WI38 (cell line): ENCODE measurements at regions not wholly inside any gene's neighbourhood (a gene's known extent, or its start where the extent isn't known, plus 50 kb on each side); places are given as distances from the start of the nearest gene placed in this dataset.
"Not testable (repeated sequence)": the region's sequence is repeated elsewhere in the genome, so short reads cannot be mapped to it uniquely, and the experiment has no call there.

Source experiments
- H3K4me3 ChIP-seq: 2 replicates; pipeline ENCODE4 v1.5.1; 2011; ENCODE audit warnings: low read depth, mild to moderate bottlenecking, control low read depth, low read length
- TF ChIP-seq, protein P1 (sequence below): IDR thresholded peaks from 2 replicates; pipeline ENCODE4 v1.5.1; 2012; ENCODE audit warnings: low read depth, mild to moderate bottlenecking, control low read depth, low read length

DNA sequence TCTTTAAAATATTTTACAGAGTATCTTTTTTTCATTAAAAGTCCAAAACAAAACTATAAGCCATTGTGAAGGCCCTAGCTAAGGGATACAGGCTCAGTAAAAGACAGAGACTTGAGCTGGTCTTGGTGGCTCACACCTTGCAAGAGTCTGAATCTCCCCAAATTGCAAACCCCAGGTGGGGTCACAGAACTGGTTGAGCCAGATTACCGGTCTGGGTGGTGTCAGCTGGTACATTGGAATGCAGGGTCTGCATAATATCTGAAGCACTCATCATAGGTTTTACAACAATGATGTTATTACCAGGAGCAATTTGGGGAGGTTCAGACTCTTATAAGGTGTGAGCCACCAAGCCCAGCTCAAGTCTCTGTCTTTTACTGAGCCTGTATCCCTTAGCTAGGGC, 201.2 kb upstream of the ARPP21 start:
- H3K4me3 ChIP-seq: no peak overlapping the region
- TF ChIP-seq, protein P1, sequence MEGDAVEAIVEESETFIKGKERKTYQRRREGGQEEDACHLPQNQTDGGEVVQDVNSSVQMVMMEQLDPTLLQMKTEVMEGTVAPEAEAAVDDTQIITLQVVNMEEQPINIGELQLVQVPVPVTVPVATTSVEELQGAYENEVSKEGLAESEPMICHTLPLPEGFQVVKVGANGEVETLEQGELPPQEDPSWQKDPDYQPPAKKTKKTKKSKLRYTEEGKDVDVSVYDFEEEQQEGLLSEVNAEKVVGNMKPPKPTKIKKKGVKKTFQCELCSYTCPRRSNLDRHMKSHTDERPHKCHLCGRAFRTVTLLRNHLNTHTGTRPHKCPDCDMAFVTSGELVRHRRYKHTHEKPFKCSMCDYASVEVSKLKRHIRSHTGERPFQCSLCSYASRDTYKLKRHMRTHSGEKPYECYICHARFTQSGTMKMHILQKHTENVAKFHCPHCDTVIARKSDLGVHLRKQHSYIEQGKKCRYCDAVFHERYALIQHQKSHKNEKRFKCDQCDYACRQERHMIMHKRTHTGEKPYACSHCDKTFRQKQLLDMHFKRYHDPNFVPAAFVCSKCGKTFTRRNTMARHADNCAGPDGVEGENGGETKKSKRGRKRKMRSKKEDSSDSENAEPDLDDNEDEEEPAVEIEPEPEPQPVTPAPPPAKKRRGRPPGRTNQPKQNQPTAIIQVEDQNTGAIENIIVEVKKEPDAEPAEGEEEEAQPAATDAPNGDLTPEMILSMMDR: no peak

DNA sequence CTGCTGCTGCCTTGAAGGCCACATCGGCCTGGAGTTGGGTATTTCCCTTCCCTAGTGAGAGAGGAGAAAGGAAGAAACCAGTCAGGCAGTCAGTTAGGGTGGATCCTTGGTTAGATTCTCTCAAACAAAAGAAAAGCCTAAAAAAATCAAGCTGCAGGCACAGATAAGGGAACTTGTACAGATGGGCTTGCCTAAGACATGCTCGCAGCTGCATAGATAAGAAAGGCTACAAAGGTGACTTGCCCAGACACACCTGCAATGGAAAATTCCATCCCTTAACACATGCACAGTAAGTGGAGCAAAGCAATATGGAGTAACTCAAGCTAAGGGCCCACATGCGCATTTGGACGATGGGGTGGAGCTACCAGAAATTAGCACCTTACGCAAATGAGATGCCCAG, 199.7 kb upstream of the ARPP21 start:
- no peak overlapping the region for H3K4me3 ChIP-seq
- TF ChIP-seq, protein P1: no peak

DNA sequence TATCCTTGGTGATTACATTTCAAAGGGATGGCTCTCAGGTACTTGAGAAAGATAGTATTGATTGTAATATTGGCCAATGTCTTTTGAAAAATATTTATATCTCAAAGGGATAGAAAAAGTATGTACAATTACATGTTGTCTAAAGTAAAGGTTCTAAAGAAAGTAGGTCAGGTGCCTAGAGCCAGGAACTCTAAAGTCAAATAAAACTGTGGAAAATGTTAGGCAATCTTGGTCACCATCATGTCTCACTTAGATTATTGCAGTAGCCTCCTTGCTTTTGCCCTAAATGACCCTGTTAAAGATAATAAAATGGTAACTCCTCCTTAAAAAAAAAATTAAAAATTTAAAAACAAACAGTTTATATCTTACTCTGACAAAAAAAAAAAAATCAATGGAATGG, 198.5 kb upstream of the ARPP21 start:
- TF ChIP-seq, protein P1: no peak
- no peak overlapping the region for H3K4me3 ChIP-seq

DNA sequence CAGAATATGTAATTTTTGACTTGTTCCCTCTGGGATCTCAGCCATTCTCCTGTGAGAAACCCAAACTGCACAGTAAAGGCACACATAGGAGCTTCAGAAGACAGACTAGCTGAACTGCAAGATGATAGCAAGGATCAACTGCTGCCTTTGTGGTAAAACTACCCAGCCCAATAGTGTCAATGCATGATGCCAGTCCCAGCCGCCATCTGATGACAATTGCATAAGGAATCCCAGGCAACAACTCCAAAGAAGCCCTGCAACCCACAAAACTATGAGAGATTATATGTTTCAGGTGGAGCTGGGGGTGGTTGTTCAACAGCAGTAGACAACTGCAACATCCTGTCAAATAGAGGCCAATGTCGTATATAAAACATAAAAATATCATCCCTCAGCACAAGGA, 192.4 kb upstream of the ARPP21 start:
- H3K4me3 ChIP-seq: no peak overlapping the region
- TF ChIP-seq, protein P1: no peak

DNA sequence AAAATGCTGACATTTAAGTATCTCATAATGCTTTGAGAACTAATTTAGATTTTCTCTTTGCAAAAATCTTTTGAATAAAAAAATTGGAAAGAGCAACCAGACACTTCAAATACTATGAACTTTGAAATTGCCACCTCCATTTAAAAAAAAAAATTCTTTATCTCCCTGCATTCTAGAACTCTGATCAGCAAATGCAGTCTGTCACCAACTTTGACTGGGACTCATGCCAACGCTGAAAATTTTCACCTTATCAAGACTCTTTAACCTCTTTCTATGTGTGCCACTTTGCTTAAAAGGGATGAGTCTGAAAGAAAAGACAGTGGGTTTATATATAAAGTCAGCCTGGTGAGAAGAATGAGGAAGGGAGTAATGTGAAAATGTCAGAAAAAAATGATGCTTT, 191.2 kb upstream of the ARPP21 start:
- no peak overlapping the region for H3K4me3 ChIP-seq
- TF ChIP-seq, protein P1: no peak

DNA sequence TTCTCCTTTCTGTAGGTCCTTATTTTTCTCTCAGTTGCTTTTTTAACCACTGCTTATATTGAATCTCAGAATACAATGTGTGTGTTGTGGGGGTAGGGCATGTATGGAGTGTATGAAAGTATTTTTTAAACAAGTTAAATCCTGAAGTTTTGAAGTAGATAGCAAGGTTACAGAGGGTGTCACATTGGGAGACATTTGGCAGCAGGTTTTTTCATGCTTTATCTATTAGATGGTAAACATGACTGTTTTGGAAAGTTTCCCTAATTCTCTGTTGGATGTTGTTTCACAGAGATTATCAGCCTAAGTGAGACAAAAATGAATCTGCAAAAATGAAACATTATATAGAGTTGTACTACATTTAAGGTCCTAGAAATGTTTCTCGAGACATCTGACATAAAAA, 190.6 kb upstream of the ARPP21 start:
- TF ChIP-seq, protein P1: no peak
- H3K4me3 ChIP-seq: no peak overlapping the region

DNA sequence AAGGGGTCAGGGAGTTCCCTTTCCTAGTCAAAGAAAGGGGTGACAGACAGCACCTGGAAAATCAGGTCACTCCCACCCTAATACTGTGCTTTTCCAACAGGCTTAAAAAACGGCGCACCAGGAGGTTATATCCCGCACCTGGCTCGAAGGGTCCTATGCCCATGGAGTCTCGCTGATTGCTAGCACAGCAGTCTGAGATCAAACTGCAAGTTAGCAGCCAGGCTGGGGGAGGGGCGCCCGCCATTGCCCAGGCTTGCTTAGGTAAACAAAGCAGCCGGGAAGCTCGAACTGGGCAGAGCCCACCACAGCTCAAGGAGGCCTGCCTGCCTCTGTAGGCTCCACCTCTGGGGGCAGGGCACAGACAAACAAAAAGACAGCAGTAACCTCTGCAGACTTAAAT, 184.5 kb upstream of the ARPP21 start:
- H3K4me3 ChIP-seq: not testable (repeated sequence)

DNA sequence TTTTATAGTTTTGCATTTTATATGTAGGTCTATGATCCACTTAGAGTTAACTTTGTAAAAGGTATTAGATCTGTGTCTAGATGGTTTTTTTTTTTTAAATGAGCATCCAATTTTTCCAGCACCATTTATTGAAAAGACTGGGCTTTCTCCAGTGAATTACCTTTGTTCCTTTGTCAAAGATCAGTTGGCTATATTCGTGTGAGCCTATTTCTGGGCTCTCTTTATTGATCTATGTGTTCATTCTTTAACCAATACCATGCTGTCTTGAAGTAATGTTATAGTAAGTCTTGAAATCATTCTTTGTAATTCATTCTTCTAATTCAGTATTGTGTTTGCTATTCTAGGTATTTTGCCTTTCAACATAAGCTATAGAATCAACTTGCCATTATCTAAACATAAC, 165.4 kb upstream of the ARPP21 start:
- TF ChIP-seq, protein P1: no peak

DNA sequence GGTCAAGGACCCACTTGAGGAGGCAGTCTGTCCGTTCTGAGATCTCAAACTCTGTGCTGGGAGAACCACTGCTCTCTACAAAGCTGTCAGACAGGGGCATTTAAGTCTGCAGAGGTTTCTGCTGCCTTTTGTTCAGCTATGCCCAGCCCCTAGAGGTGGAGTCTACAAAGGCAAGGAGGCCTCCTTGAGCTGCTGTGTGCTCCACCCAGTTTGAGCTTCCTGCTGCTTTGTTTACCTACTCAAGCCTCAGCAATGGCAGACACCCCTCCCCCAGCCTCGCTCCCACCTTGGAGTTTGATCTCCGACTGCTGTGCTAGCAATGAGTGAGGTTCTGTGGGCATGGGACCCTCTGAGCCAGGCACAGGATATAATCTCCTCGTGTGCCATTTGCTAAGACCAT, 156.8 kb upstream of the ARPP21 start:
- not testable (repeated sequence) for H3K4me3 ChIP-seq

More for the DNA sequence above, 165.4 kb upstream of the ARPP21 start:
- no peak overlapping the region for H3K4me3 ChIP-seq
